H1 (cell line): ENCODE measurements at regions not wholly inside any gene's neighbourhood (a gene's known extent, or its start where the extent isn't known, plus 50 kb on each side); places are given as distances from the start of the nearest gene placed in this dataset.

ENCODE experiments used
- CHD2 ChIP-seq: IDR thresholded peaks from 2 replicates; pipeline ENCODE4 v1.6.1; 2012; ENCODE audit warnings: low read length, improper control_type of control experiment
- EP300 ChIP-seq, 2 experiments: IDR thresholded peaks; 1 replicate in 1 of 2; 2 replicates in 1 of 2; pipeline ENCODE4 v1.6.1; 2011 to 2012; ENCODE audit warnings: low read depth in 2 of 2, low read length in 2 of 2, mild to moderate bottlenecking in 2 of 2, borderline replicate concordance in 1 of 2, inconsistent platforms in 1 of 2, moderate library complexity in 1 of 2
- JUN ChIP-seq: IDR thresholded peaks from 2 replicates; pipeline ENCODE4 v1.6.1; 2011; ENCODE audit warnings: low read depth, mild to moderate bottlenecking, improper control_type of control experiment, low read length
- MAFK ChIP-seq: IDR thresholded peaks from 2 replicates; pipeline ENCODE4 v1.6.1; 2012; ENCODE audit warnings: low read depth, mild to moderate bottlenecking, improper control_type of control experiment, low read length
- POLR2A ChIP-seq, 2 experiments: IDR thresholded peaks; 1 replicate in 1 of 2; 2 replicates in 1 of 2; pipeline ENCODE4 v1.6.1; 2011; ENCODE audit warnings: low read depth in 2 of 2, low read length in 2 of 2, mild to moderate bottlenecking in 2 of 2; ENCODE audit errors: control extremely low read depth in 1 of 2
- POLR2AphosphoS5 ChIP-seq: IDR thresholded peaks from 2 replicates; pipeline ENCODE4 v1.6.1; 2011; ENCODE audit warnings: low read depth, low read length
- RFX5 ChIP-seq: IDR thresholded peaks from 2 replicates; pipeline ENCODE4 v1.6.1; 2011; ENCODE audit warnings: low read depth, low read length, improper control_type of control experiment, borderline replicate concordance
- SAP30 ChIP-seq: fragments of 300-600 bp; sonication (generic); IDR thresholded peaks from 2 replicates; pipeline ENCODE4 v1.7.1; 2012; ENCODE audit warnings: low read length, moderate library complexity, mild to moderate bottlenecking, inconsistent platforms; ENCODE audit not compliant: insufficient read depth, insufficient replicate concordance
- SP1 ChIP-seq: IDR thresholded peaks from 2 replicates; pipeline ENCODE4 v1.6.1; 2011; ENCODE audit warnings: low read depth, low read length
- SP2 ChIP-seq: IDR thresholded peaks from 2 replicates; pipeline ENCODE4 v1.6.1; 2012; ENCODE audit warnings: mild to moderate bottlenecking, low read length, inconsistent platforms
- TF ChIP-seq, protein P1 (sequence below), 3 experiments: IDR thresholded peaks; 1 replicate in 2 of 3; 2 replicates in 1 of 3; pipeline versions ENCODE4 v1.5.1 to v1.6.1; 2011; ENCODE audit warnings: low read length in 3 of 3, mild to moderate bottlenecking in 3 of 3, inconsistent platforms in 2 of 3, low read depth in 1 of 3, moderate library complexity in 1 of 3; ENCODE audit not compliant: insufficient read depth in 1 of 3; ENCODE audit errors: control extremely low read depth in 1 of 3
- TF ChIP-seq, protein P2 (sequence below): IDR thresholded peaks from 2 replicates; pipeline ENCODE4 v1.6.1; 2012; ENCODE audit warnings: inconsistent platforms
- TF ChIP-seq, protein P3 (sequence below): IDR thresholded peaks from 2 replicates; pipeline ENCODE4 v1.6.1; 2012; ENCODE audit warnings: inconsistent platforms
- TF ChIP-seq, protein P4 (sequence below): IDR thresholded peaks from 2 replicates; pipeline ENCODE4 v1.6.1; 2012; ENCODE audit warnings: low read length, inconsistent platforms

DNA sequence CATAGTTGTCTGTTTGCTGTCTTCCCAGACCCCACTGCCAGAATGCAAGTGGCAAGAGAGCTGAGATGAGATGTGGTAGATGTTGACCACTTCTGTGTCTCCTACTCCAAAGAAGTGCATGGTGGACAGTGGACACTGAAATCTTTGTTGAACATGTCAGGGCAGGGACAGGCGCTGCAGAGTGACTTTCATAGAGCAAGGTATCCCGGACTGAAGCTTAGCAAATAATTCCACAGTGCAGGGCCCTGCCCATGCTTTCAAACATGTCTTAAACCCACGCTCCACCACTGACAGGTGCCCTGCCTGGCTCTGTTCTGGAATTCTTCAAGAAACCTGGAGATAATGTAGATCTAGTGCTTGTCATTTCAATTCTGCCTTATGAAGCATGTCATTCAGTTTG is 470.5 kb upstream of the ID2 start:
- TF ChIP-seq CHD2 (no peak), POLR2AphosphoS5 (no peak), SAP30 (no peak), POLR2A (IDR thresholded peaks at IDR 0.05; ENCODE audit: control extremely low read depth in 1 of 2, low read depth in 2 of 2, low read length in 2 of 2) (no peak), EP300 (IDR thresholded peaks at IDR 0.05; ENCODE audit: borderline replicate concordance in 1 of 2, low read depth in 2 of 2, low read length in 2 of 2) (no peak), RFX5 (no peak), SP1 (no peak), SP2 (no peak), JUN (no peak), MAFK (no peak)
- TF ChIP-seq, protein P1, sequence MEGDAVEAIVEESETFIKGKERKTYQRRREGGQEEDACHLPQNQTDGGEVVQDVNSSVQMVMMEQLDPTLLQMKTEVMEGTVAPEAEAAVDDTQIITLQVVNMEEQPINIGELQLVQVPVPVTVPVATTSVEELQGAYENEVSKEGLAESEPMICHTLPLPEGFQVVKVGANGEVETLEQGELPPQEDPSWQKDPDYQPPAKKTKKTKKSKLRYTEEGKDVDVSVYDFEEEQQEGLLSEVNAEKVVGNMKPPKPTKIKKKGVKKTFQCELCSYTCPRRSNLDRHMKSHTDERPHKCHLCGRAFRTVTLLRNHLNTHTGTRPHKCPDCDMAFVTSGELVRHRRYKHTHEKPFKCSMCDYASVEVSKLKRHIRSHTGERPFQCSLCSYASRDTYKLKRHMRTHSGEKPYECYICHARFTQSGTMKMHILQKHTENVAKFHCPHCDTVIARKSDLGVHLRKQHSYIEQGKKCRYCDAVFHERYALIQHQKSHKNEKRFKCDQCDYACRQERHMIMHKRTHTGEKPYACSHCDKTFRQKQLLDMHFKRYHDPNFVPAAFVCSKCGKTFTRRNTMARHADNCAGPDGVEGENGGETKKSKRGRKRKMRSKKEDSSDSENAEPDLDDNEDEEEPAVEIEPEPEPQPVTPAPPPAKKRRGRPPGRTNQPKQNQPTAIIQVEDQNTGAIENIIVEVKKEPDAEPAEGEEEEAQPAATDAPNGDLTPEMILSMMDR (IDR thresholded peaks at IDR 0.05; ENCODE audit: control extremely low read depth in 1 of 3, insufficient read depth in 1 of 3, low read depth in 1 of 3, low read length in 3 of 3) = no peak
- TF ChIP-seq, protein P2, sequence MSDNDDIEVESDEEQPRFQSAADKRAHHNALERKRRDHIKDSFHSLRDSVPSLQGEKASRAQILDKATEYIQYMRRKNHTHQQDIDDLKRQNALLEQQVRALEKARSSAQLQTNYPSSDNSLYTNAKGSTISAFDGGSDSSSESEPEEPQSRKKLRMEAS = no peak
- TF ChIP-seq, protein P3, sequence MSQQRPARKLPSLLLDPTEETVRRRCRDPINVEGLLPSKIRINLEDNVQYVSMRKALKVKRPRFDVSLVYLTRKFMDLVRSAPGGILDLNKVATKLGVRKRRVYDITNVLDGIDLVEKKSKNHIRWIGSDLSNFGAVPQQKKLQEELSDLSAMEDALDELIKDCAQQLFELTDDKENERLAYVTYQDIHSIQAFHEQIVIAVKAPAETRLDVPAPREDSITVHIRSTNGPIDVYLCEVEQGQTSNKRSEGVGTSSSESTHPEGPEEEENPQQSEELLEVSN = no peak
- TF ChIP-seq, protein P4, sequence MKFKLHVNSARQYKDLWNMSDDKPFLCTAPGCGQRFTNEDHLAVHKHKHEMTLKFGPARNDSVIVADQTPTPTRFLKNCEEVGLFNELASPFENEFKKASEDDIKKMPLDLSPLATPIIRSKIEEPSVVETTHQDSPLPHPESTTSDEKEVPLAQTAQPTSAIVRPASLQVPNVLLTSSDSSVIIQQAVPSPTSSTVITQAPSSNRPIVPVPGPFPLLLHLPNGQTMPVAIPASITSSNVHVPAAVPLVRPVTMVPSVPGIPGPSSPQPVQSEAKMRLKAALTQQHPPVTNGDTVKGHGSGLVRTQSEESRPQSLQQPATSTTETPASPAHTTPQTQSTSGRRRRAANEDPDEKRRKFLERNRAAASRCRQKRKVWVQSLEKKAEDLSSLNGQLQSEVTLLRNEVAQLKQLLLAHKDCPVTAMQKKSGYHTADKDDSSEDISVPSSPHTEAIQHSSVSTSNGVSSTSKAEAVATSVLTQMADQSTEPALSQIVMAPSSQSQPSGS = no peak
